Coronary artery (tissue), 2 donors: ENCODE measurements at regions not wholly inside any gene's neighbourhood (a gene's known extent, or its start where the extent isn't known, plus 50 kb on each side); places are given as distances from the start of the nearest gene placed in this dataset.

Experiments
- DNase-seq: peaks from one replicate; pipeline ENCODE4 v3.0.0-alpha.2; 2017; ENCODE audit warnings: low spot score
- H3K27ac ChIP-seq, 2 donors: fragments of 200-600 bp; sonication (generic); one replicate each; pipeline ENCODE4 v1.5.1; 2016 to 2019
- H3K4me3 ChIP-seq: fragments of 200-600 bp; sonication (generic); 2 replicates; pipeline ENCODE4 v1.5.1; 2016; ENCODE audit warnings: mild to moderate bottlenecking, moderate library complexity
- TF ChIP-seq, protein P1 (sequence below): fragments of 200-600 bp; sonication (generic); IDR thresholded peaks from one replicate; pipeline ENCODE4 v1.5.1; 2019; ENCODE audit warnings: antibody characterized with exemption

DNA sequence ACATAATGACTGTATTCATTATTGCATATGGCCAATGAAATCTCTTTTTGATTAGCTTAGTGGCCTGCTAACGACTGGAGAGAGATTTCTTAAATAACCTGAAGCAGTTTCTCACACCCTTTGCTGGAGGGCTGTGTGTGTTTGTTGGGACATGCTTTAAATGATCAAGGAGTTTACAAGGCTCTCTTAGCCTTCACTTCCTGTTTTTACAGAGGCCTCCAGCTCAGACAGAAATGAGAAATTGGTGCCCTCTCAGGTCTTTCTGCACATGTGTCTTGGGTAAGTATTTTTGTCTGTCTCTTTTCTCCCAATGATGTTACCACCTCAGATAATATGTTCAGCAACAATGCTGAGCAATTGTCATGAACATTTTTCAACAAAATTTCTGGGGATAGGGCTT, 884.4 kb upstream of the CNTN5 start:
- TF ChIP-seq, protein P1, sequence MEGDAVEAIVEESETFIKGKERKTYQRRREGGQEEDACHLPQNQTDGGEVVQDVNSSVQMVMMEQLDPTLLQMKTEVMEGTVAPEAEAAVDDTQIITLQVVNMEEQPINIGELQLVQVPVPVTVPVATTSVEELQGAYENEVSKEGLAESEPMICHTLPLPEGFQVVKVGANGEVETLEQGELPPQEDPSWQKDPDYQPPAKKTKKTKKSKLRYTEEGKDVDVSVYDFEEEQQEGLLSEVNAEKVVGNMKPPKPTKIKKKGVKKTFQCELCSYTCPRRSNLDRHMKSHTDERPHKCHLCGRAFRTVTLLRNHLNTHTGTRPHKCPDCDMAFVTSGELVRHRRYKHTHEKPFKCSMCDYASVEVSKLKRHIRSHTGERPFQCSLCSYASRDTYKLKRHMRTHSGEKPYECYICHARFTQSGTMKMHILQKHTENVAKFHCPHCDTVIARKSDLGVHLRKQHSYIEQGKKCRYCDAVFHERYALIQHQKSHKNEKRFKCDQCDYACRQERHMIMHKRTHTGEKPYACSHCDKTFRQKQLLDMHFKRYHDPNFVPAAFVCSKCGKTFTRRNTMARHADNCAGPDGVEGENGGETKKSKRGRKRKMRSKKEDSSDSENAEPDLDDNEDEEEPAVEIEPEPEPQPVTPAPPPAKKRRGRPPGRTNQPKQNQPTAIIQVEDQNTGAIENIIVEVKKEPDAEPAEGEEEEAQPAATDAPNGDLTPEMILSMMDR, result no peak
- DNase-seq, result no peak
- no peak overlapping the region for H3K4me3 ChIP-seq
- no peak overlapping the region for H3K27ac ChIP-seq

DNA sequence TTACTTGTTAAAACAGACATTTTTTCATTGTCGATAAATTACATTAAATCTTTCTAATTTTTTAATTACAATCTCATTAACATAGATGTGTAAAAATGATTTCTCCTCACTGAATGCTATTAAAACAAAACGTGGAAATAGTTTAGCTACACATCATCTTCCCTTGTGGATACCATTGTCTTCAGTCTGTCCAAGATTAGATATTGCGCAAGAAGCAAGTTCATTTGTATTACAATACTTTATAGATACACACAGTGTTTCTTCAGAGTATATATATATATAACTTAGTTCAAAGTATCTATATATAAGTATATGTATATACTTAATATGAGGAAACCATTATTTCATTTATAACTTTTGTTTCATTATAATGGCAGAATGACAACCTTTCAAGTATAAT, 883.3 kb upstream of the CNTN5 start:
- TF ChIP-seq, protein P1, result no peak
- H3K4me3 ChIP-seq, result no peak overlapping the region
- DNase-seq, result no peak
- H3K27ac ChIP-seq, result no peak overlapping the region

DNA sequence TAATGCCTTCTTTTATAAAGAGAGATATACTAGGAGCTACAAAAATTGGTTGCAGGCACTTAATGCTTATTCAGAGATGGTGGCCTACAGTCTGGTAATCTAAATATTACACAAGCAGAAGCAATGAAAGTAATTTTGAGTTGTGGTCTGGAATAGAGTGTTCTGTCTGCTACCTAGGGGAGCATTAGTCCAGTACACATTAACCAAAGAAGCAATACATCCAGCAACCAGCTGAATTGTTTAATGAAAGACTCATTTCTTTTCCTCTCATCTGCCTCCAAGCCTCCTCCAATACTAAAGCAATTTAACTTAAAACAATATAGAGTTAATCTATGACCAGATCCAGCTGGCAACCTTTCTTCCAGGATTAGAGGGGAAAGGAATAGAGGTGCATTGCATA, 877.1 kb upstream of the CNTN5 start:
- no peak overlapping the region for H3K4me3 ChIP-seq
- TF ChIP-seq, protein P1, result no peak
- H3K27ac ChIP-seq, result no peak overlapping the region
- no peak for DNase-seq

DNA sequence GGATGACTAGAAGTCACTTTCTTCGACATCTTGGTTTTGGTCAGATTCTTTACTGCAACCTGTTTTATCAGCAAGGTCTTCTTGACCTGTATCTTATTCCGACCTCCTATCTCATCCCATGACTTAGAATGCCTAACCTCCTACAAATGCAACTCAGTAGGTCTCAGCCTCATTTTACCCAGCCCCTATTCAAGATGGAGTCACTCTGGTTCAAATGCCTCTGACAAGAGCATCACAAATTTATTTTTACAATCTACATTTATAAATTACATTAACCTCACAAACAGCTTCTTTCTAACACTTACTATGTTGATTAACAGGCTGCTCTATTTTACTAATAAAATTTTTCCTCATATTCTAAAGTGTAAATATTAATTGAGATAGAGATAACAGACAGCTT, 867.0 kb upstream of the CNTN5 start:
- no peak overlapping the region for H3K27ac ChIP-seq
- no peak overlapping the region for H3K4me3 ChIP-seq
- TF ChIP-seq, protein P1, result no peak
- DNase-seq, result no peak

DNA sequence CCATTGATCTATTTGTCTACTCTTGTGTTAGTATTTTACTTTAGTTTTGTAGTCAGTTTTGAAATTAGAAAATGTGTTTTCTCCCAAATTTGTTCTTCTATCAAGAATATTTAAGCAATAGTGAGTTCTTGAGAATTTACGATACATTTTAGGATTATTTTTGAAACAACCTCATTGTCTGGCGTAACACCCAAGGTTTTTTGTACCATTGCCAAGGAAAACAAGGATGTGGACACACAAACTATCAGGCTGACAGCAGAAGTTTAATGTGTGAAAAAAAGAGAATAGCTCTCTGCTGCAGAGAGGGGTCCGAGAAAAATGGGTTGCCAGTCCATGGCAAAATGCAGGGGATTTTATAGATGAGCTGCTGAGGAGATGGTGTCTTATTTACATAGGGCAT, 865.1 kb upstream of the CNTN5 start:
- Histone ChIP-seq H3K4me3 (no peak overlapping the region), H3K27ac (no peak overlapping the region)
- TF ChIP-seq, protein P1, result no peak
- DNase-seq, result no peak

DNA sequence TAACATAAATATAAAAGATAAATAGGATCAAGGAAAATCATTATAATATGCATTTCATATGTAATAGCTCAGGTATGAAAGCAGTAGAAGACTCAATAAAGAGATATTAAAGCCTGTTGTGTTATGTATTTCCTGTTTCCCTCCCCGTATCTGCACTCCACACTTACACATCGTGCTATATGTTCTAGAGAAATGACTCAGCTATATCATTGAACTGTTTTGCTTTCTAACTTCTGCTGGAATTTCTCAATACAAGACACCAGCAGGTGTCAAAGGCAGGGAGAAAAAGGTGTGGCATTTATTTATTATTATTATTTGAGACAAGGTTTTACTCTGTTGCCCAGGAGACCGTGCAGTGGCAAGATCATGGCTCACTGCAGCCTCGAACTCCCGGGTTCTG, 842.8 kb upstream of the CNTN5 start:
- no peak for DNase-seq
- Histone ChIP-seq H3K4me3 (no peak overlapping the region), H3K27ac (no peak overlapping the region)
- TF ChIP-seq, protein P1, result no peak

DNA sequence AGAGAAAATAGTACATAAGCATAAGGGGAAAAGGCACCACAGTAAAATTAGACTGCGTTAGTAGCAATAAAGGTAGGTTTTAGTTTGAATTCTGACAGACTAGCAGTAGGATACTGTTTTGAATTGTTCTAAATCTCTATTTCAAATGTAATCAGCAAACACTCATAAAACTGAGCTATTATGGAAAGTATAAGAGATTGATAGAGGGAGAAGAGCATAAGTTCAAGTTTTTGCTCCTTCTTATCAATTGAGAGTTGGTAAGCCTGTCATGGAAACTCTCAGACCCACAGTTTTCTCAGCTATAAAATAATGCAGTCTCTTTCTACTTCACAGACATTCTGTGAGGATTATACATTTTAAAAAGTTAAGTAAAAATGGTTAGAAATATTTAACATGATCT, 840.2 kb upstream of the CNTN5 start:
- no peak for DNase-seq
- TF ChIP-seq, protein P1, result no peak
- H3K4me3 ChIP-seq, result no peak overlapping the region
- H3K27ac ChIP-seq, result no peak overlapping the region
